Mucosa of descending colon (tissue), 3 donors: ENCODE measurements at regions not wholly inside any gene's neighbourhood (a gene's known extent, or its start where the extent isn't known, plus 50 kb on each side); places are given as distances from the start of the nearest gene placed in this dataset.

ENCODE experiments used
- ATAC-seq: fragments of 200-7000 bp; cut with Tn5 transposase; one replicate; pipeline ENCODE4 v1.9.1; 2020; ENCODE audit warnings: mild to moderate bottlenecking, moderate library complexity
- DNase-seq, 3 donors: peaks; one replicate each; pipeline ENCODE4 v3.0.0-alpha.2; 2020
- H3K36me3 ChIP-seq: fragments of 200-600 bp; one replicate; pipeline ENCODE4 v1.8.0; 2021; ENCODE audit warnings: low read depth, mild to moderate bottlenecking
- H3K4me1 ChIP-seq: fragments of 200-600 bp; one replicate; pipeline ENCODE4 v1.8.0; 2021; ENCODE audit warnings: low read depth, mild to moderate bottlenecking
- H3K4me3 ChIP-seq: fragments of 200-600 bp; one replicate; pipeline ENCODE4 v1.8.0; 2021; ENCODE audit warnings: mild to moderate bottlenecking
- H3K9me3 ChIP-seq: fragments of 200-600 bp; one replicate; pipeline ENCODE4 v1.8.0; 2021; ENCODE audit warnings: mild to moderate bottlenecking
- intact Hi-C, 2 donors: fragments of 100-400 bp; cut with DNase I in 1 of 2; cut with micrococcal nuclease in 1 of 2; formaldehyde crosslinking; loops; one replicate each; pipeline versions ENCODE4 v1.11.0 to v1.11.1; 2022; cut with DNase I, micrococcal nuclease
- TF ChIP-seq, protein P1 (sequence below): fragments of 200-600 bp; IDR thresholded peaks from one replicate; pipeline ENCODE4 v1.8.0; 2022; ENCODE audit warnings: antibody characterized with exemption, mild to moderate bottlenecking
- donor health status: DM: no; HTN: no; CAD: no; lungs with moderate emphysema.
- donor health status: DM: no; HTN: no; CAD: no.
- donor health status: DM: no; HTN: yes; CAD: no.

DNA sequence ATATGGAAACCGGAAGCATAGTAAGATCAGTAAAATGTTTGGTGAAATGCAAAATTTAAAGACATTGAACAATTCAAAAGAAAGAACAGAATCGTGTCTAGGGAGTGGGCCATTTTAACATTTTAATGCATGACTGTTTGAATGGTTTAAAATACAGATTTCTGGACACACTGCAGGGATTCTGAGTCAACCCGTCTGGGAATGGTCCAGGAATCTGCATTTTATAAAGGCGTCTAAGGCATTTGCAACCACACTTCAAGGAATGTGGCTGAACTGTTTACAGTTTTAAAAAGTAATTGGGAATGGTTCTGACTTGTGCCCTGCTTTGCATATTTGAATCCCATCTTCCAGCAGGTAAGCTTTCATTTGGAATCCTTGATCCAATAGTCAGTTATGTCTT is 811.7 kb upstream of the WWC1 start:
- H3K36me3 ChIP-seq = no peaks in the 10 kb centered on the region
- ATAC-seq (no peak), DNase-seq (no peak)
- TF ChIP-seq, protein P1, sequence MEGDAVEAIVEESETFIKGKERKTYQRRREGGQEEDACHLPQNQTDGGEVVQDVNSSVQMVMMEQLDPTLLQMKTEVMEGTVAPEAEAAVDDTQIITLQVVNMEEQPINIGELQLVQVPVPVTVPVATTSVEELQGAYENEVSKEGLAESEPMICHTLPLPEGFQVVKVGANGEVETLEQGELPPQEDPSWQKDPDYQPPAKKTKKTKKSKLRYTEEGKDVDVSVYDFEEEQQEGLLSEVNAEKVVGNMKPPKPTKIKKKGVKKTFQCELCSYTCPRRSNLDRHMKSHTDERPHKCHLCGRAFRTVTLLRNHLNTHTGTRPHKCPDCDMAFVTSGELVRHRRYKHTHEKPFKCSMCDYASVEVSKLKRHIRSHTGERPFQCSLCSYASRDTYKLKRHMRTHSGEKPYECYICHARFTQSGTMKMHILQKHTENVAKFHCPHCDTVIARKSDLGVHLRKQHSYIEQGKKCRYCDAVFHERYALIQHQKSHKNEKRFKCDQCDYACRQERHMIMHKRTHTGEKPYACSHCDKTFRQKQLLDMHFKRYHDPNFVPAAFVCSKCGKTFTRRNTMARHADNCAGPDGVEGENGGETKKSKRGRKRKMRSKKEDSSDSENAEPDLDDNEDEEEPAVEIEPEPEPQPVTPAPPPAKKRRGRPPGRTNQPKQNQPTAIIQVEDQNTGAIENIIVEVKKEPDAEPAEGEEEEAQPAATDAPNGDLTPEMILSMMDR = no peak
- intact Hi-C loops = no loop called here
- no peak overlapping the region for H3K4me3 ChIP-seq
- H3K4me1 ChIP-seq = no peaks in the 10 kb centered on the region
- no peaks in the 10 kb centered on the region for H3K9me3 ChIP-seq

DNA sequence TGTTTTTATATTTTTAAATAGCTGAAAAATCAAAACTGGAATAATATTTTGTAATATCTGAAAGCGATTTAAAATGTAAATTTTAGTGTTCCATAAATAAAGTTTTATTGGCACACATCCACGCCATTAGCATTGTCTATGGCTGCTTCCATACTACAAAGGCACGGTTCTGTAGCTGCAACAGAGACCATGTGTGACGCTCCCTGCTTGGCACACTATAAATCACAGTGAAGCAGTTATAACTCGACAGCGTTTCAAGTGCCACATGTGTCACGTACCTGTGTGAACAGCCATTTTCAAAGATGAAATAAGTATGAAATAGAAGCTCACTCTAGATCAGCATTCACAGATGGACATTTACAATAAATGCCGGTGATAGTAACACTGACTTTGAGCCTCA is 810.1 kb upstream of the WWC1 start:
- intact Hi-C loops = no loop called here
- Histone ChIP-seq H3K36me3 (no peaks in the 10 kb centered on the region), H3K9me3 (no peaks in the 10 kb centered on the region), H3K4me1 (no peaks in the 10 kb centered on the region), H3K4me3 (no peak overlapping the region)
- ATAC-seq = no peak
- no peak for DNase-seq
- TF ChIP-seq, protein P1 = no peak

DNA sequence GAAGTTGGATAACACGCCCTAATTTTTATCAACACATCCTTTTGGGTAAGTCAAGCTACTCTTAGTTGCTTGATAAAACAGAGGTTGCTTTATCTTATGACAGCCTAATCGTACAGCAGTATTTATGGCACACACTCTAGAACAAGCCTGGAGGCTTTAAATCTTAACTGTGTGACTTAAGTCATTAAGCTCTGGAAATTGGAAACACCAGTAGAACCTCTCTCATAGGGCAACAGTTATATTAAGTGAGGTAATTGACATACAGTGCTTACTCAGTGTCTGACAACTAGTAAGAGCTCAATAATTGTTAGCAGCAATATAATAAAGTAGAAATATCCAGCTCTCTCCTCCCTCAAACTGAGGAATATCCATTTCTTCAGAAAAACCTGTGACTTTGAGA is 808.9 kb upstream of the WWC1 start:
- TF ChIP-seq, protein P1 = no peak
- Histone ChIP-seq H3K4me1 (no peaks in the 10 kb centered on the region), H3K9me3 (no peaks in the 10 kb centered on the region), H3K36me3 (no peaks in the 10 kb centered on the region), H3K4me3 (no peak overlapping the region)
- intact Hi-C loops = no loop called here
- DNase-seq (no peak), ATAC-seq (no peak)

DNA sequence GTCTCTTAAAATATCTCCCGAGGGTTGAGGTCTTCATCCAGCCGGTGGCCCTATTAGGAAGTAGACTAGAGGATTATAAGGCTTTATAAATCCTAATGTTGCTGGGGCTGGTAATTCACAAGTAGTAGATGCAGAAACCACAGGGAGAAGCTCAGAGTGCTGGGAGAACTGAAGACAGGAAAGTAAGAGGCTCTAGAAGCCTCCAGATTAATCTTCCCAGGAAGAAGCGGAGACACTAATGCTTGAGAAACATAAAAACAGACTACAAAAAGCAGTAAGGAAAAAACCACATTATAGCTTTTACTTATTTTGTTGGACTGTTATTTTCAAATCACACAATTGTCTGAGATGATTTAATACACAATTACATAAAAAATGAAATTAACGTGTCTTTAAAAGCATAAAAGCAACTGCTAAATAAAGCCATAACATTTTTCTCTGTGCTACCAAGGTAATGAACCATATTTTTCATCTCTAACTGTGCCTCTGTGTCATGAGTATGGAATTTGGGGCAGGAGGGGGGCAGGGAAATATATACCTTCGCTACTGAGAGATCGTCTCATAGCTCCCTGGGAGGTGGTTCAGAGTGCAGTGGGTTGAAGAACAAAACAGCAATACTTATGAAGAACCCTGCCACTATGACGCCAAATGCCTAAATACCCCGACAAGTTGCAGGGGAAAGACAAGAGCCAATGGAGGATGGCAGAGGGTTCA is 806.2 kb upstream of the WWC1 start:
- Histone ChIP-seq H3K4me1 (no peaks in the 10 kb centered on the region), H3K4me3 (no peak overlapping the region), H3K36me3 (no peaks in the 10 kb centered on the region), H3K9me3 (no peaks in the 10 kb centered on the region)
- no peak for DNase-seq
- no peak for ATAC-seq
- intact Hi-C loops = no loop called here
- TF ChIP-seq, protein P1 = no peak

DNA sequence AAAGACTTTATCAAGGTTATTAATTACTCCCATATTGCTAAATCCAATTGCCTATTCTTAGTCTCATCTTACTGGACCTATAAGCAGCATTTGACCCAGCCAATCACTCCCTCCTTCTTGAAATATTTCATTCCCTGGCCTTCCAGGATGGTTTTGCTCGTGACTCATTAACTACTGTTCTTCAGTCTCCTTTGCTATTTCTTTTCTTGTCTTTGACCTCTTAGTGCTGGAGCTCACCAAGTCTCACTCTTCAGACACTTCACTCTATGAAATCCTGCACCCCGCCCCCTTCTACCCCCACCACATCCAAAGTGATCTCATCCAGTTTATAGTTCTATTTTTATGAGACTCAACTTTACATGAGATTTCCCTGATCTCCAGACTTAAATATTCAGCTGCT is 803.1 kb upstream of the WWC1 start:
- no peak for ATAC-seq
- Histone ChIP-seq H3K36me3 (no peaks in the 10 kb centered on the region), H3K9me3 (no peaks in the 10 kb centered on the region), H3K4me3 (no peak overlapping the region), H3K4me1 (no peaks in the 10 kb centered on the region)
- intact Hi-C loops = no loop called here
- TF ChIP-seq, protein P1 = no peak
- no peak for DNase-seq

DNA sequence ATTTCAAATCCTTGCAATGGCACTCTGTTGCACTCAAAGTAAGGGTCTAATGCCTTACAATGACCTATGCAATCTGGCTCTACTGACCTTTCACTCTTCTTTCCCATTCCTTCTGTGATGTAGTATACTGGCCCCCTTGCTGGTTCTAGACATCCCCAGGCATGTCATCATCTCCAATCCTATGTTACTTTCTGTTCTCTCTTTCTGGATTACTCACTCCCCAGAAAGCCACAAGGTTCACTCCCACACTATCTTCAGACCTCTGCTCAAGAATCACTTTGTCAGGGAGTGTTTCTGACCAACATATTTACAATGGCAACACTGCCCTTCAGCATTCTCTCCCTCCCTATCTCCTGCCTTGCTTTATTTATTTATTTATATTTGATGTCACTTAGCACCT is 802.2 kb upstream of the WWC1 start:
- intact Hi-C loops = no loop called here
- ATAC-seq (no peak), DNase-seq (no peak)
- no peaks in the 10 kb centered on the region for H3K4me1 ChIP-seq
- H3K4me3 ChIP-seq = no peak overlapping the region
- H3K36me3 ChIP-seq = no peaks in the 10 kb centered on the region
- no peaks in the 10 kb centered on the region for H3K9me3 ChIP-seq
- TF ChIP-seq, protein P1 = no peak
